Activated CD4-positive, alpha-beta memory T cell treated with anti-CD3 and anti-CD28 coated beads for 36 hours (primary cell): ENCODE measurements at regions not wholly inside any gene's neighbourhood (a gene's known extent, or its start where the extent isn't known, plus 50 kb on each side); places are given as distances from the start of the nearest gene placed in this dataset.

Experiments used
- CTCF ChIA-PET: fragments of 350-600 bp; sonication (Branson Sonifier 250); formaldehyde crosslinking; loops from one replicate; lab custom pipeline; 2021; ENCODE audit warnings: antibody characterized with exemption, inconsistent platforms; lab: Charles Lee
- POLR2A ChIA-PET: fragments of 350-600 bp; sonication (Branson Sonifier 250); formaldehyde crosslinking; loops from one replicate; lab custom pipeline; 2021; ENCODE audit warnings: antibody characterized with exemption; lab: Charles Lee
- DNase-seq: peaks from one replicate; pipeline ENCODE4 v3.0.0-alpha.2; 2020
- H3K27ac Mint-ChIP-seq: one replicate; pipeline ENCODE4 v1.8.0; 2021; ENCODE audit warnings: mixed read lengths
- H3K27me3 Mint-ChIP-seq: one replicate; pipeline ENCODE4 v1.8.0; 2021; ENCODE audit warnings: mixed read lengths
- H3K36me3 Mint-ChIP-seq: one replicate; pipeline ENCODE4 v1.8.0; 2021; ENCODE audit warnings: mixed read lengths
- H3K4me1 Mint-ChIP-seq: one replicate; pipeline ENCODE4 v1.8.0; 2021; ENCODE audit warnings: low read depth, mixed read lengths
- H3K4me3 Mint-ChIP-seq: one replicate; pipeline ENCODE4 v1.8.0; 2021; ENCODE audit warnings: mild to moderate bottlenecking, mixed read lengths
- H3K9me3 Mint-ChIP-seq: one replicate; pipeline ENCODE4 v1.8.0; 2021; ENCODE audit warnings: mixed read lengths
- intact Hi-C: fragments of 100-400 bp; cut with micrococcal nuclease; formaldehyde crosslinking; loops from one replicate; pipeline ENCODE4 v1.15.1; 2023

DNA sequence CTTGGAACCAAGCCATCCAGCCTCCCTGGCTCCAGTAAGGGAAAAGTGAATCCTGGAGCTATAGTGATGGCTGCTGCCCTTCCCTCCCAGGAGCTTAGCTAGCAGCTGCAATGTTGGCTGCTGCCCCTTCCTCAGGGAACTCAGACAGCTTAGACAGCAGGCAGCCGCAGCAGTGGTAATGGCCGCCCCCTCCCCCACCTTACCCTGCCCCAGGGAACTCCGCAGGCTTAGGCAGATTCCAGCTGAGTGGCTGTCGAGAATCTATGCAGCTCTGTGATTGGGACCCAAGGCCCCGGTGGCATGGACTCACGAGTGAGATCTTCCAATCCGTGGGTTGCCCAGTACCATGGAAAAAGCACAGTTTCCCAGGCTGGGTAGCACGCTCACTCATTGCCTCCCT is 378.6 kb downstream of the NNT start:
- Mint-ChIP-seq H3K4me3 (no peak overlapping the region), H3K27me3 (no peaks in the 10 kb centered on the region), H3K36me3 (no peaks in the 10 kb centered on the region), H3K27ac (no peak overlapping the region), H3K9me3 (peaks cover 9% of the 10 kb centered on the region), H3K4me1 (no peaks in the 10 kb centered on the region)
- DNase-seq: no peak
- POLR2A ChIA-PET: no interaction called here
- intact Hi-C loops: no loop called here
- CTCF ChIA-PET: interaction anchor here (0.6 kb wide), 1 partner anchor 406 kb away, joined by 3 read pairs; no protein-coding TSS in a partner anchor

DNA sequence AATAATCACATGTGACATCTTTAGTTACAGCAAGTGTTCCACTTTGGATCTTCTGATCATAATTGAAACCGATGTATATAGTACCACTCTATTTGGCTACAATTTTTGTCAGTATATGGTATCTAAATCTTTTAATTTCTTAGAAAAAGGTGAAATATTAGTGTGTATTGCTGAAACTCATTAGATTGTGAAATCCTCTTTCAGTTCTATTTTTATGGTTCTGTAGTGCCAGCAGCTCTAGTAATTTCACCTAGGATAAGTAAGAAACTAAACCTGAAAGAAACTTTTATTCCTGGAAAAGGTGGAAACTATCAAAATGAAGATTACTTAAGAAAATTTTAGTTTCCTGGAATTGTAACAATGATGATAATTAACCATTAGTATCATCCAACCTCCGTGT is 370.9 kb downstream of the NNT start:
- Mint-ChIP-seq H3K27ac (no peak overlapping the region), H3K27me3 (no peaks in the 10 kb centered on the region), H3K4me1 (no peaks in the 10 kb centered on the region), H3K9me3 (peaks cover 15% of the 10 kb centered on the region), H3K36me3 (no peaks in the 10 kb centered on the region), H3K4me3 (no peak overlapping the region)
- POLR2A ChIA-PET: no interaction called here
- intact Hi-C loops: no loop called here
- CTCF ChIA-PET: no interaction called here
- no peak for DNase-seq

GRCh38 chr5:43973318-43973717 is 370.3 kb downstream of the NNT start:
- intact Hi-C loops: no loop called here
- DNase-seq: no peak
- Mint-ChIP-seq H3K27me3 (no peaks in the 10 kb centered on the region), H3K36me3 (no peaks in the 10 kb centered on the region), H3K27ac (no peak overlapping the region), H3K9me3 (peaks cover 14% of the 10 kb centered on the region), H3K4me1 (no peaks in the 10 kb centered on the region), H3K4me3 (no peak overlapping the region)
- ChIA-PET POLR2A (no interaction called here), CTCF (no interaction called here)

DNA sequence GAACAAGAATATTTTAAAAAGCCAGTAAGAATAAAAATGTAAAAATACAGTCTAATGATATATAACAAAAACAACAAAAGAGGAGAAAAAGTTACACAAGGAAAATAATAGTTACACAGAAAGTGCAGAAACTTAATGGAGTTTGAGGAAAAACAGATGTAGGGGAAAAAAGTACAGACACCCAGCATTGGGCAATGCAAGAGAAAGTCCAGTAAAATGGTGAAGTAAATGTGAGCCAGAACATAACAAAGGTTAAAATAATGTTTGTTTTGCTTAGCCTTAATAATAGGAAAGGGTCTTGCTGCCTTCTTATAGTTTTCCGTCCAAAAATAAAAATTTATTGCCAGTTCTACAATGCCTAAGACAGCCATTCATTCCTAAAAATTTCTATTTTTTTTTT is 364.2 kb downstream of the NNT start:
- Mint-ChIP-seq H3K27me3 (no peaks in the 10 kb centered on the region), H3K27ac (no peak overlapping the region), H3K36me3 (no peaks in the 10 kb centered on the region), H3K4me3 (no peak overlapping the region), H3K4me1 (no peaks in the 10 kb centered on the region), H3K9me3 (peaks cover 8% of the 10 kb centered on the region)
- no peak for DNase-seq
- intact Hi-C loops: no loop called here
- CTCF ChIA-PET: no interaction called here
- POLR2A ChIA-PET: no interaction called here

DNA sequence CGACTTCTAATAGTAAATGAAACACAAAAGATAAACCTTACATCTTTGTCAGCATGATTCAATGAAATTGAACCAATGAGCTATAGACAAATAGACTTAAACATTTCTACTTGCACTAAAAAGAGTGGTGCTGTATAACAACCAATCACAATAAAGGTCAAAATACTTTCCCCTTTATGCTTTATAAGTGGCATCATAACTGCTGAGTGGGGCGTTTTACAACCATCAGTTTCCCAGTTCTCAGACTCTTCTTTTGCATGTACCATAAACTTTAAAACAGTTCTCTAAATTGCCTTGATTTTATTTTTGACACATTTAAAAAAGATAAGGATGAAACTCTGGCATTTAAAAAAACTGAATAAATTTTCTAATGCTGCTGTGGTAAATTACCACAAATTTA is 356.2 kb downstream of the NNT start:
- peaks cover 18% of the 10 kb centered on the region for H3K9me3 Mint-ChIP-seq

DNA sequence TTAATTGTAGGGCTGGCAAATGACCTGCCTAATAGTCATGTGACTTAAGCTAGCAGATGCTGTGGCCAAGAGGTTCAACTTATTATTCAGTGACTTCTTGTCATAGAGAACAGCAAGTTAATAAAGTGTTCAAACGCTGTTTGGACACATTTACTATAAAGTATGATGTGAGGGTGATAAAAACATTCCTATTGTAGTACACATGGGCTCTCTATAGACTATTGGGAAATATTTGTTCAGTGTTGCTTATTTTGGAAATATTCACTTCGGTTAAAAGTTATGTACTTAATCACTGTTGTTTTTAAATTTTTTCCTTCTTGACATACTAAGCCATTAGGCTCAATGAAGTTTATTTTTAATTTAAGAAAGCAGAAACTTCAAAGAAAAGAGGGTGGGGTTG is 345.0 kb downstream of the NNT start:
- DNase-seq: no peak
- Mint-ChIP-seq H3K36me3 (no peaks in the 10 kb centered on the region), H3K4me3 (no peak overlapping the region), H3K27me3 (no peaks in the 10 kb centered on the region), H3K9me3 (peaks cover 15% of the 10 kb centered on the region), H3K27ac (no peak overlapping the region), H3K4me1 (no peaks in the 10 kb centered on the region)
- POLR2A ChIA-PET: no interaction called here
- CTCF ChIA-PET: no interaction called here
- intact Hi-C loops: no loop called here

More for the DNA sequence above, 356.2 kb downstream of the NNT start:
- no peak overlapping the region for H3K4me3 Mint-ChIP-seq
- POLR2A ChIA-PET: no interaction called here
- H3K4me1 Mint-ChIP-seq: no peaks in the 10 kb centered on the region
- CTCF ChIA-PET: no interaction called here
- no peak overlapping the region for H3K27ac Mint-ChIP-seq
- no peaks in the 10 kb centered on the region for H3K27me3 Mint-ChIP-seq
- intact Hi-C loops: no loop called here
- no peaks in the 10 kb centered on the region for H3K36me3 Mint-ChIP-seq
- no peak for DNase-seq

GRCh38 chr5:43941806-43942205 is 338.8 kb downstream of the NNT start:
- no peak overlapping the region for H3K27ac Mint-ChIP-seq
- H3K4me3 Mint-ChIP-seq: no peak overlapping the region
- CTCF ChIA-PET: no interaction called here
- intact Hi-C loops: no loop called here
- DNase-seq: no peak
- no peaks in the 10 kb centered on the region for H3K27me3 Mint-ChIP-seq
- no peaks in the 10 kb centered on the region for H3K36me3 Mint-ChIP-seq
- no peaks in the 10 kb centered on the region for H3K4me1 Mint-ChIP-seq
- H3K9me3 Mint-ChIP-seq: peaks cover 24% of the 10 kb centered on the region
- POLR2A ChIA-PET: no interaction called here

DNA sequence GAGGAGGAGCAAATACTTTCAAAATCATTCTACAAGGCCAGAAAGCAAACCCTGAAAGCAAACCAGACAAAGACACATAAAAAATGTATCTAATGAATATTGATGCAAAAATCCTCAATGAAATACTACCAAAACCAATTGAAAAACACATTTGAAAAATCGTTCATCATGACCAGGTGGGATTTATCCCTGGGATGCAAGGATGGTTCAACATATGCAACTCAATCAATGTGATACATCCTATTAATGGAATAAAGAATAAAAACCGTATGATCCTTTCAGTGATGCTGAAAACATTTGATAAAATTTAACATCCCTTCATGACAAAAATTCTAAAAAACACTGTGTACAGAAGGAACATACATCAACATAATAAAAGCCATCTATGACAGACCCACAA is 337.6 kb downstream of the NNT start:
- H3K27ac Mint-ChIP-seq: no peak overlapping the region
- ChIA-PET POLR2A (no interaction called here), CTCF (no interaction called here)
- DNase-seq: no peak
- intact Hi-C loops: no loop called here
- no peaks in the 10 kb centered on the region for H3K36me3 Mint-ChIP-seq
- H3K4me3 Mint-ChIP-seq: no peak overlapping the region
- no peaks in the 10 kb centered on the region for H3K27me3 Mint-ChIP-seq
- H3K4me1 Mint-ChIP-seq: no peaks in the 10 kb centered on the region
- peaks cover 16% of the 10 kb centered on the region for H3K9me3 Mint-ChIP-seq

DNA sequence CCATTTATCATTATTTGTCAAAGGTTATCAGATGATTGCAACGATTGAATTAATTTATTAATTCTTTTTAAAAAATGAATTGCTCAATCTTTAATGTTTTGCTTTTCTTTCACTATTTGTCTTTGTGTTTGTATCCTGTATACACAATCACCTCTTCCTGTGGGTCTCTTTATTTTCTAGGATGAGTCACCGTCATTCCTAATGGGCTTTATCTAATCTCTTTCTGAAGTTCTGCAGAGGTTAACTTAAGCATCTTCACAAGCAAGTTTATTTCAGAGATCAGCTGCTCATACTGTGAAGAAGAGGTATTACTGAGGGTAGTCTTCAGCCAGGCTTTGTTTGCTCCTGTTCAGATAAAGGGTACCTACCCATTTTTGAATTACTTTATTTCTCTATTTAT is 323.9 kb downstream of the NNT start:
- intact Hi-C loops: no loop called here
- no peak for DNase-seq
- Mint-ChIP-seq H3K36me3 (no peaks in the 10 kb centered on the region), H3K27me3 (no peaks in the 10 kb centered on the region), H3K4me3 (no peak overlapping the region), H3K27ac (no peak overlapping the region), H3K4me1 (no peaks in the 10 kb centered on the region), H3K9me3 (peaks cover 5% of the 10 kb centered on the region)
- ChIA-PET CTCF (no interaction called here), POLR2A (no interaction called here)

- Mint-ChIP-seq H3K27me3 (no peaks in the 10 kb centered on the region), H3K4me1 (no peaks in the 10 kb centered on the region), H3K36me3 (no peaks in the 10 kb centered on the region), H3K9me3 (peaks cover 3% of the 10 kb centered on the region), H3K4me3 (no peak overlapping the region), H3K27ac (no peak overlapping the region)
- DNase-seq: no peak
- intact Hi-C loops: no loop called here
- ChIA-PET POLR2A (no interaction called here), CTCF (no interaction called here)
These were observed 317.4 kb downstream of the NNT start for GRCh38 chr5:43920422-43920821.

DNA sequence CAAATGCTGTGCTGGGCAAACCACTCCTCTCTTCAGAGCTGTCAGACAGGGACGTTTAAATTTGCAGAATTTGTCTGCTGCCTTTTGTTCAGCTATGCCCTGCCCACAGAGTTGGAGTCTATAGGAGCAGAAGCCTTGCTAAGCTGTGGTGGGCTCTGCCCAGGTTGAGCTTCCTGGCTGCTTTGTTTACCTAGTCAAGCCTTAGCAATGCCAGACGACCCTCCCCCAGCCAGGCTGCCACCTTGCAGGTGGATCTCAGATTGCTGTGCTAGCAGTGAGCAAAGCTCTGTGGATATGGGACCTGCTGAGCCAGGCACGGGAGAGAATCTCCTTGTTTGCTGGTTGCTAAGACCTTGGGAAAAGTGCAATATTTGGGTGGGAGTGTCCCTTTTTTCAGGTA is 314.9 kb downstream of the NNT start:
- no peaks in the 10 kb centered on the region for H3K36me3 Mint-ChIP-seq
- ChIA-PET POLR2A (no interaction called here), CTCF (no interaction called here)
- intact Hi-C loops: no loop called here
- no peaks in the 10 kb centered on the region for H3K4me1 Mint-ChIP-seq
- H3K9me3 Mint-ChIP-seq: peaks cover 3% of the 10 kb centered on the region
- no peak overlapping the region for H3K27ac Mint-ChIP-seq
- no peak for DNase-seq
- no peak overlapping the region for H3K4me3 Mint-ChIP-seq
- no peaks in the 10 kb centered on the region for H3K27me3 Mint-ChIP-seq

- Mint-ChIP-seq H3K27me3 (no peaks in the 10 kb centered on the region), H3K9me3 (peaks cover 3% of the 10 kb centered on the region), H3K36me3 (no peaks in the 10 kb centered on the region), H3K27ac (no peak overlapping the region), H3K4me1 (no peaks in the 10 kb centered on the region), H3K4me3 (no peak overlapping the region)
- ChIA-PET CTCF (no interaction called here), POLR2A (no interaction called here)
- no peak for DNase-seq
- intact Hi-C loops: no loop called here
These were observed 300.1 kb downstream of the NNT start for GRCh38 chr5:43903129-43903528.

DNA sequence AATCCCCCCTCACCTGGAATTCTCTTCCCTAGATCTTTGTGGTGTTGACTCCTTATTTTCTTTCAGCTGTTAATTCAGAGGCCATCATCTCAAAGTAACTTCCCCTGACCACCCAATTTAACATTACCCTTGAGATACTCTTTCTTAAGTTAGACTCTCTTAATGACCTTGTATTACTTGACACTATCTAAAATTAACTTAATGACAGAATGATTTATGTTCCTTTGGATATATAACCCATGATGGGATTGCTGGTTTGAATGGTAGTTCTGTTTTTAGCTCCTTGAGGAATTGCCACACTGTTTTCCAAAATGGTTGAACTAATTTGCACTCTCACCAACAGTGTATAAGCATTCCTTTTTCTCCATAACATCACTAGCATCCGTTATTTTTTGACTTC is 298.0 kb downstream of the NNT start:
- Mint-ChIP-seq H3K27me3 (no peaks in the 10 kb centered on the region), H3K4me3 (no peak overlapping the region), H3K36me3 (no peaks in the 10 kb centered on the region), H3K27ac (no peak overlapping the region), H3K9me3 (no peaks in the 10 kb centered on the region), H3K4me1 (no peaks in the 10 kb centered on the region)
- intact Hi-C loops: no loop called here
- ChIA-PET CTCF (no interaction called here), POLR2A (no interaction called here)
- DNase-seq: no peak

DNA sequence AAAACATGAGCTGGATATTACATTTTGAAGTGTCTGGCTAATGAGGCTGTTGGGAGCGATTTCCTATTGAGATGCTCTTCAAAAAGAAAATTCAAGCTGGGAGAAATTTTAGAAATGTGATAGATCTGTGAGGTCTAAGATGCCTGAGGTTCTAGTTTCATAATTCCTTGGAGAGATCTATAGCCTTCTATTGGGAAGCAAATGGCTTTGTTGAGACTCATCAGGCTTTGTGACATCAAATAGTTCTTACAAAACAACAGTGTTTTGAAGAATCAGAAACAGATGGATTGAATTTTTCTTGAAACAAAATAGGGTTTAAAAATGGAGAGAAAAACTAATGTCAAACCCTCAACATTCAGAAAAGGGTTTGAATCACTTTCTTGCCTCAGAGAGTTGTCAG is 292.9 kb downstream of the NNT start:
- no peaks in the 10 kb centered on the region for H3K27me3 Mint-ChIP-seq
- H3K36me3 Mint-ChIP-seq: no peaks in the 10 kb centered on the region
- intact Hi-C loops: no loop called here
- no peaks in the 10 kb centered on the region for H3K4me1 Mint-ChIP-seq
- ChIA-PET POLR2A (interaction anchor here (0.7 kb wide), 1 partner anchor 1325 kb away, joined by 3 read pairs; no protein-coding TSS in a partner anchor), CTCF (no interaction called here)
- H3K9me3 Mint-ChIP-seq: peaks cover 3% of the 10 kb centered on the region
- DNase-seq: no peak
- H3K4me3 Mint-ChIP-seq: no peak overlapping the region
- no peak overlapping the region for H3K27ac Mint-ChIP-seq
